K562 (cell line): ENCODE measurements at regions not wholly inside any gene's neighbourhood (a gene's known extent, or its start where the extent isn't known, plus 50 kb on each side); places are given as distances from the start of the nearest gene placed in this dataset.

Experiments
- ATAC-seq: fragments of 200-7000 bp; cut with Tn5 transposase; 3 replicates; pipeline ENCODE4 v1.9.1; 2020; ENCODE audit warnings: moderate library complexity
- BruUV-seq: library from RNA; stranded (reverse); fragments of 400-500 nt; replicated peaks from 2 replicates; lab custom pipeline; 2021; lab: Mats Ljungman, UMichigan
- CTCF ChIA-PET: fragments of 300-600 bp; formaldehyde crosslinking; extraction: SDS; loops from one replicate; lab custom pipeline; 2021; ENCODE audit warnings: low intra/inter-chr PET ratio; lab: Yijun Ruan, JAX
- POLR2A ChIA-PET: fragments of 300-600, 350-650 bp; sonication (Branson Sonifier 250); formaldehyde crosslinking; extraction: SDS; loops from one replicate; lab custom pipeline; 2021; ENCODE audit warnings: antibody characterized with exemption, inconsistent platforms; lab: Yijun Ruan, JAX
- DNase-seq, 4 experiments: peaks; one replicate each; pipeline versions ENCODE4 v3.0.0 to v3.0.0-alpha.2; 2011 to 2018; ENCODE audit warnings: low spot score in 3 of 4, mixed read lengths in 3 of 4; ENCODE audit errors: extremely low read depth in 1 of 4
- FAIRE-seq: peaks from 2 replicates; lab custom pipeline; 2011; peaks lifted over from hg19 to GRCh38; lab: Jason Lieb, UNC
- H2AFZ ChIP-seq: 2 replicates; pipeline ENCODE4 v1.6.0; 2011; ENCODE audit warnings: low read depth, low read length, control low read depth, inconsistent platforms
- H3K27ac ChIP-seq: fragments of 200-600 bp; 3 replicates; pipeline ENCODE4 v1.8.0; 2011; ENCODE audit warnings: low read depth, mild to moderate bottlenecking, control low read depth, inconsistent platforms, low read length, moderate library complexity, mixed read lengths; ENCODE audit errors: extremely low read depth
- H3K27me3 ChIP-seq, 2 experiments: fragments of 300-600 bp in 1 of 2; 2 replicates in 1 of 2; 3 replicates in 1 of 2; pipeline versions ENCODE4 v1.6.0 to v1.8.0; 2011; ENCODE audit warnings: inconsistent platforms in 2 of 2, low read length in 2 of 2, mild to moderate bottlenecking in 1 of 2, mixed read lengths in 1 of 2, moderate library complexity in 1 of 2; ENCODE audit not compliant: control insufficient read depth in 2 of 2, insufficient read depth in 2 of 2
- H3K36me3 ChIP-seq: fragments of 300-600 bp; 3 replicates; pipeline ENCODE4 v1.8.0; 2011; ENCODE audit warnings: mild to moderate bottlenecking, low read length, inconsistent platforms; ENCODE audit not compliant: control insufficient read depth, insufficient read depth
- H3K4me1 ChIP-seq, 2 experiments: fragments of 200-600 bp in 1 of 2; replicated peaks in 1 of 2; 2 replicates in 1 of 2; 3 replicates in 1 of 2; pipeline versions ENCODE4 v1.5.1 to v1.8.0; 2011; ENCODE audit warnings: inconsistent platforms in 2 of 2, low read length in 2 of 2, mild to moderate bottlenecking in 1 of 2, mixed read lengths in 1 of 2, moderate library complexity in 1 of 2; ENCODE audit not compliant: control insufficient read depth in 2 of 2, insufficient read depth in 2 of 2
- H3K4me2 ChIP-seq: 2 replicates; pipeline ENCODE4 v1.6.1; 2011; ENCODE audit warnings: low read length, control low read depth, inconsistent platforms, mixed read lengths; ENCODE audit not compliant: insufficient read depth
- H3K4me3 ChIP-seq: fragments of 200-600 bp; sonication (generic), shearing (Covaris generic); 2 replicates; pipeline ENCODE4 v1.5.1; 2016; ENCODE audit warnings: control low read depth, inconsistent platforms
- H3K79me2 ChIP-seq: fragments of 200-600 bp; 3 replicates; pipeline ENCODE4 v1.8.0; 2011; ENCODE audit warnings: low read length, inconsistent platforms; ENCODE audit not compliant: control insufficient read depth, insufficient read depth
- H3K9ac ChIP-seq, 2 experiments: 2 replicates each; pipeline versions ENCODE4 v1.6.0 to v1.6.1; 2011; ENCODE audit warnings: low read depth in 2 of 2, low read length in 2 of 2, control low read depth in 1 of 2, inconsistent platforms in 1 of 2, mild to moderate bottlenecking in 1 of 2, mixed read lengths in 1 of 2; ENCODE audit not compliant: insufficient read depth in 1 of 2
- H3K9me1 ChIP-seq: one replicate; pipeline ENCODE4 v1.6.0; 2011; ENCODE audit warnings: inconsistent platforms, mild to moderate bottlenecking, low read length, moderate library complexity; ENCODE audit not compliant: control insufficient read depth, insufficient read depth
- H3K9me3 ChIP-seq: replicated peaks from 2 replicates; pipeline ENCODE4 v1.5.1; 2011; ENCODE audit warnings: low read depth, low read length, inconsistent platforms; ENCODE audit not compliant: control insufficient read depth, insufficient read depth
- H4K20me1 ChIP-seq: replicated peaks from 2 replicates; pipeline ENCODE4 v1.6.1; 2011; ENCODE audit warnings: low read length, inconsistent platforms, mixed read lengths; ENCODE audit not compliant: control insufficient read depth, insufficient read depth
- ADNP ChIP-seq: fragments of 200-800 bp; sonication (Bioruptor generic); IDR thresholded peaks from 2 replicates; pipeline ENCODE4 v1.6.1; 2016; ENCODE audit warnings: missing genetic modification characterization, missing compliant biosample characterization
- BCOR ChIP-seq: fragments of 450-650 bp; IDR thresholded peaks from 2 replicates; pipeline ENCODE4 v1.6.1; 2016
- KDM1A ChIP-seq, 2 experiments: fragments of 450-650 bp; IDR thresholded peaks; 2 replicates each; pipeline ENCODE4 v1.6.1; 2016; ENCODE audit warnings: mild to moderate bottlenecking in 2 of 2
- PHB ChIP-seq: fragments of 250-450 bp; sonication (Bioruptor Pico); IDR thresholded peaks from 2 replicates; pipeline ENCODE4 v1.5.0; 2021
- RBM25 ChIP-seq: fragments of 200-400 bp; formaldehyde crosslinking; IDR thresholded peaks from 2 replicates; pipeline ENCODE4 v1.6.1; 2018; ENCODE audit warnings: low read length, low read depth, moderate library complexity; ENCODE audit not compliant: severe bottlenecking
- RCOR1 ChIP-seq, 2 experiments: IDR thresholded peaks; 2 replicates each; pipeline ENCODE4 v1.6.1; 2012; ENCODE audit warnings: low read depth in 2 of 2, low read length in 2 of 2, borderline replicate concordance in 1 of 2, improper control_type of control experiment in 1 of 2
- ZNF3 ChIP-seq: fragments of 250-450 bp; sonication (Bioruptor Pico); IDR thresholded peaks from 2 replicates; pipeline ENCODE4 v1.5.0; 2021; ENCODE audit warnings: mild to moderate bottlenecking, moderate library complexity
- ZSCAN32 ChIP-seq: fragments of 450-650 bp; formaldehyde crosslinking; IDR thresholded peaks from 2 replicates; pipeline ENCODE4 v1.4.0; 2020; ENCODE audit warnings: mild to moderate bottlenecking, moderate library complexity
- WGBS: fragments of 100-300 bp; shearing (Covaris generic); methylation state at CpG from one replicate; pipeline ENCODE4 v1.1.6; 2016; ENCODE audit warnings: low coverage, mixed read lengths; ENCODE audit not compliant: insufficient coverage; ENCODE audit errors: missing lambda C conversion rate; 5-methylcytosine and 5-hydroxymethylcytosine counted together
- in situ Hi-C: fragments of 300-500 bp; cut with MboI; formaldehyde crosslinking; loops from 4 replicates; pipeline ENCODE4 v1.15.0; 2018; ENCODE audit warnings: inconsistent platforms, mixed read lengths
- intact Hi-C: fragments of 100-400 bp; cut with micrococcal nuclease; formaldehyde crosslinking; loops from 2 replicates; pipeline ENCODE4 v1.14.2; 2022
- TF ChIP-seq, protein P1 (sequence below): fragments of 250-450 bp; sonication (Bioruptor Pico); IDR thresholded peaks from 2 replicates; pipeline ENCODE4 v1.5.1; 2021; ENCODE audit warnings: mild to moderate bottlenecking

DNA sequence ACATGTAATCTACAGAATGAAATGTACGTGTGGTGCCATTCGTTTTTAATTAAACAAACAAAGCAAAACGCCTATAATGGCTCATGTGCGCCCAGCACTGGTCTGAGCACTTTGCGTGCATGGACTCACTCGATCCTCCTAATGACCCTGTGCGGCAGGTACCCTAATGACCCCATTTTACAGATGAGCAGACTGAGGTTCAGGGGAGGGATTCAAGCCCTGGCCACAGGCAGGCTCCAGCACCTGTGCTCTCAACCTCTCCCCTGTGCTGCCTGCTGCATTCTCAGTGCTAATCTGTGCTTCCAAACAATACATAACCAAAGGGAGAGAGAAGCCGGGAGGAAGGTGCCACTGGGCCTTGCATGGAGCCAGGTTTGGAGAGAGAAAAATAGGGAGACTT is 124.2 kb upstream of the ZBTB40 start:
- TF ChIP-seq RCOR1 (IDR thresholded peaks at IDR 0.05; ENCODE audit: borderline replicate concordance in 1 of 2, low read depth in 2 of 2, low read length in 2 of 2): 0 out of 4 replicates have a peak, but pooled peaks of 1 of the 2 experiments have one; percentile 14
- no peak for TF ChIP-seq ZNF3
- TF ChIP-seq RBM25: peak; percentile 95
- TF ChIP-seq PHB: no peak
- TF ChIP-seq ZSCAN32: no peak
- TF ChIP-seq BCOR: 0 out of 2 replicates have a peak, but pooled peaks have one; percentile 23
- TF ChIP-seq ADNP: peak; percentile 44; the same call in 1 of the 2 replicates
- peak in 1 of 2 experiments; percentile 33; a peak in 1 of 4 replicates for TF ChIP-seq KDM1A (IDR thresholded peaks at IDR 0.05)
- TF ChIP-seq, protein P1, sequence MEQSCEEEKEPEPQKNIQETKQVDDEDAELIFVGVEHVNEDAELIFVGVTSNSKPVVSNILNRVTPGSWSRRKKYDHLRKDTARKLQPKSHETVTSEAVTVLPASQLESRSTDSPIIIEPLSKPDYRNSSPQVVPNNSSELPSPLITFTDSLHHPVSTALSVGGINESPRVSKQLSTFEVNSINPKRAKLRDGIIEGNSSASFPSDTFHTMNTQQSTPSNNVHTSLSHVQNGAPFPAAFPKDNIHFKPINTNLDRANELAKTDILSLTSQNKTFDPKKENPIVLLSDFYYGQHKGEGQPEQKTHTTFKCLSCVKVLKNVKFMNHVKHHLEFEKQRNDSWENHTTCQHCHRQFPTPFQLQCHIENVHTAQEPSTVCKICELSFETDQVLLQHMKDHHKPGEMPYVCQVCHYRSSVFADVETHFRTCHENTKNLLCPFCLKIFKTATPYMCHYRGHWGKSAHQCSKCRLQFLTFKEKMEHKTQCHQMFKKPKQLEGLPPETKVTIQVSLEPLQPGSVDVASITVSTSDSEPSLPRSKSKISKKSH (CRISPR knock-in tag): no peak
- H3K4me1 ChIP-seq: peaks cover 0 to 5% of the 10 kb centered on the region in 2 experiments; a peak in 1 of 5 replicates
- H3K27me3 ChIP-seq: peaks cover 17 to 85% of the 10 kb centered on the region in 2 experiments; a peak in 4 of 5 replicates
- FAIRE-seq (no peak), ATAC-seq (no peak), DNase-seq (no peak)
- no peaks in the 10 kb centered on the region; the same call in 1 of the 2 replicates for H4K20me1 ChIP-seq
- H2AFZ ChIP-seq: no peak overlapping the region
- H3K4me2 ChIP-seq: no peak overlapping the region
- no peaks in the 10 kb centered on the region for H3K9me3 ChIP-seq
- in situ Hi-C loops: no loop called here
- BruUV-seq: no TSS peak
- H3K27ac ChIP-seq: no peak overlapping the region
- no peak overlapping the region for H3K9ac ChIP-seq
- CTCF ChIA-PET: no interaction called here
- POLR2A ChIA-PET: no interaction called here
- no peaks in the 10 kb centered on the region for H3K36me3 ChIP-seq
- WGBS: 9% methylated on average over 8 of the region's 8 CpGs
- no peaks in the 10 kb centered on the region for H3K79me2 ChIP-seq
- no peaks in the 10 kb centered on the region for H3K9me1 ChIP-seq
- intact Hi-C loops: no loop called here
- H3K4me3 ChIP-seq: no peak overlapping the region
